G401 (cell line): ENCODE measurements at regions not wholly inside any gene's neighbourhood (a gene's known extent, or its start where the extent isn't known, plus 50 kb on each side); places are given as distances from the start of the nearest gene placed in this dataset.

Experiments used
- DNase-seq: peaks from one replicate; pipeline ENCODE4 v3.0.0-alpha.2; 2015; ENCODE audit warnings: low spot score
- in situ Hi-C: cut with HindIII; loops from 2 replicates; pipeline ENCODE4 v1.10.0; 2016; ENCODE audit warnings: low sequenced_read_pairs, mixed read lengths

- in situ Hi-C loops = no loop called here
- no peak for DNase-seq
These were observed 78.0 kb upstream of the C1GALT1 start for GRCh38 chr7:7104314-7104698.

GRCh38 chr7:7104971-7105370 lies 77.4 kb upstream of the C1GALT1 start:
- no peak for DNase-seq
- in situ Hi-C loops = no loop called here

GRCh38 chr7:7105800-7106582 lies 76.4 kb upstream of the C1GALT1 start:
- in situ Hi-C loops = no loop called here
- DNase-seq = no peak

GRCh38 chr7:7108931-7109330 lies 73.4 kb upstream of the C1GALT1 start:
- no peak for DNase-seq
- in situ Hi-C loops = no loop called here

- in situ Hi-C loops = no loop called here
- DNase-seq = no peak
These were observed 72.4 kb upstream of the C1GALT1 start for GRCh38 chr7:7109934-7110333.

- DNase-seq = no peak
- in situ Hi-C loops = no loop called here
These were observed 71.6 kb upstream of the C1GALT1 start for GRCh38 chr7:7110706-7111105.

- no peak for DNase-seq
- in situ Hi-C loops = no loop called here
These were observed 69.5 kb upstream of the C1GALT1 start for GRCh38 chr7:7112868-7113267.

- in situ Hi-C loops = no loop called here
- no peak for DNase-seq
These were observed 67.6 kb upstream of the C1GALT1 start for GRCh38 chr7:7114575-7115291.

GRCh38 chr7:7117935-7118586 lies 64.3 kb upstream of the C1GALT1 start:
- in situ Hi-C loops = no loop called here
- no peak for DNase-seq

GRCh38 chr7:7118822-7119221 lies 63.5 kb upstream of the C1GALT1 start:
- DNase-seq = no peak
- in situ Hi-C loops = no loop called here

GRCh38 chr7:7119729-7120128 lies 62.6 kb upstream of the C1GALT1 start:
- in situ Hi-C loops = no loop called here

GRCh38 chr7:7122033-7122478 lies 60.3 kb upstream of the C1GALT1 start:
- in situ Hi-C loops = no loop called here
- DNase-seq = no peak

More at GRCh38 chr7:7119729-7120128, 62.6 kb upstream of the C1GALT1 start:
- no peak for DNase-seq

- no peak for DNase-seq
- in situ Hi-C loops = no loop called here
These were observed 59.6 kb upstream of the C1GALT1 start for GRCh38 chr7:7122701-7123281.

GRCh38 chr7:7125963-7126362 lies 56.4 kb upstream of the C1GALT1 start:
- DNase-seq = no peak
- in situ Hi-C loops = no loop called here

GRCh38 chr7:7127773-7128172 lies 54.6 kb upstream of the C1GALT1 start:
- in situ Hi-C loops = no loop called here
- DNase-seq = no peak

GRCh38 chr7:7129381-7129780 lies 53.0 kb upstream of the C1GALT1 start:
- no peak for DNase-seq
- in situ Hi-C loops = no loop called here

- DNase-seq = no peak
- in situ Hi-C loops = no loop called here
These were observed 51.1 kb upstream of the C1GALT1 start for GRCh38 chr7:7131273-7131672.
